ENCODE measurements at regions not wholly inside any gene's neighbourhood (a gene's known extent, or its start where the extent isn't known, plus 50 kb on each side); places are given as distances from the start of the nearest gene placed in this dataset.

DNA sequence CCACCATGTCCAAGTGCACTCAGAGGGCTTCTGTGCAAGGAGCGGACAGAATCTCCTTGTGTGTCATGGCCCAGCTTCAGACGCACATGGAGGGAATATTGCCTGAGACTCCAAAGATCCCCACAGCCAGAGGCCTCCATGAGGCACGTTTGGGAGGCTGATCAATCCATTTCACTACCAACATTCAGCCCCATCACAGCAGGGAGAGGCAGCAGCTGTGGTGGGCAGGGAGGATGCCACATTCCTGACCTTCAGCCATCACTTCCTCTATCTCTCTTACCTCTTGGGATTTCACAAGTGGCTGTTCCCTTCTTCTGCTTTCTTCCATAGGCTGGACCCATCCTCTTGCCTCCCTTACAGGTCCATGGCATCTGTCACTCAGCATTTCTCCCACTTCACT is 82.4 kb upstream of the MBNL2 start:
- no peak for DNase-seq

DNA sequence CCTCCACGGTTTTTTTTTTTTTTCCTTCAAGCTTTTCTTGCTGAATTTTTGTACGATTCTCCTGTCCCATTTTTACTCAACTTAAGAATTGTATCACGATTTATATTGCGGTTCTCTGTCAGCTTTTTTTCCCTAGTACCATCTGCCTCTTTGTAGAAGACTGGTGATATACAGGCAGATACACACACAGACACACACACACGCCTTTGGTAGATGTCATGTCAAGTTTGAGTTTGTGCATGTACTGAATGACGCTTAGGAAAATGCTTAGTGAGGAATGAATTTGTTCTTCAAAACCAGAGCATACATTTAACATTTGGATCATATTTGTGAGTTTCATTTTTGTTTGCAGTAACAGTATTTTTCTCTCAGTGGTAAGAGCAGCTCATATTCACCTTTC is 82.0 kb upstream of the MBNL2 start:
- DNase-seq = no peak

DNA sequence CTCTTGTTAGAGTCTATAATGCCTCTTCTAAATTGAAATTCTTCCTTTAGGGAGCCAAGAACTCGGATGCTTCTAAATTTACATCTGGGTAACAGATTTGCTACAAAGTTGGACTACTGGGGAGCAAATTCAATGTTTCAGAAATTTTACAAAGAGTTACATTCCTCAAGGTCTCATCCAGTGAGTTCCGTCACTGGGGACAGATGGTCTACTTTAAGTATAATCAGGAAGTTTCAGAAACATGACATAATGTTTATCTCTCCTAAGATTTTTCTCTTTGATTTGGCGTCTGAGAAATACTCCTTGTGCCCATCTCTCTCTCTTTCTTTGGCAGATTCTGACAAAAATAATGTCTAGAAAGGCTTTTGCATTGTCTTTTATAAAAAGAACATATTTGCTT is 81.5 kb upstream of the MBNL2 start:
- DNase-seq = no peak

DNA sequence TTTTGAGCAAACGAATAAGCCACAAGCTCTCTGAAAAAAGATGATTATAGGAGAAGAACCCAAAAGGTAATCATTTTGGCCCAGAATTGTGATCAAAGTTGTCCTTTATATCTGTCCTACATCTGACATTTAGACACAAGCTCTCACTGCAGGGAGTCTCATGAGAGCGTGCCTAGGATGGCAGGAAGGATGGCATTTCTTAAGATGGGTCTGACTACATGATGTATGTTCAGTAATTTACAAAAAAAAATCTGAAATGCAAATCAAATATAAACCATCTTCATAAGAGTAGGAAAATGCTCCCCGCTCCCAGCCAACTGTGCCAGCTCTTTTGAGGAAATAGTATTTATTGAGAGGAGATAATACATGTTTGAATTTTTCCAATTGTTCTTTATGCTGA is 81.0 kb upstream of the MBNL2 start:
- no peak for DNase-seq

DNA sequence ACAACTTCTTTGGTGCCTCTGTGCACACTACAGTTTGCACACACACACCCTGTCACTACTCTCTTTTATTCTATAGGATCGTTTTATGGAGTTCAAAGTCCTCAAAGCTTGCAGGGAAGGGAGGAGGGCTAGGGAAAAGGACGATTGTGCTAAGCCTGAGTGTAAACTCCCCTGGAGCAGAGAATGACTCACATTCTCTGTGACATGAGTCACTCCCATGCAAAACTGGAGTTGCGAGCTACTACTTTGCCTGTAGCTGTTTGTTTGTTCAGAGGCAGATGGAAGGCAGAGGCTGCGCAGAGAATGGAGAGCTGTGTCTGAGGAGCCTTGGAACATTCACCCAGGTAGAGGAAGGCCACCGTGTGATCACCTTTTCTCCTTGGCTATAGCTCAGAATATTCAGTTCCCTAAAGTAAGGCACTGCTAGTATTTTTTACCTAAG is 80.5 kb upstream of the MBNL2 start:
- no peak for DNase-seq

DNA sequence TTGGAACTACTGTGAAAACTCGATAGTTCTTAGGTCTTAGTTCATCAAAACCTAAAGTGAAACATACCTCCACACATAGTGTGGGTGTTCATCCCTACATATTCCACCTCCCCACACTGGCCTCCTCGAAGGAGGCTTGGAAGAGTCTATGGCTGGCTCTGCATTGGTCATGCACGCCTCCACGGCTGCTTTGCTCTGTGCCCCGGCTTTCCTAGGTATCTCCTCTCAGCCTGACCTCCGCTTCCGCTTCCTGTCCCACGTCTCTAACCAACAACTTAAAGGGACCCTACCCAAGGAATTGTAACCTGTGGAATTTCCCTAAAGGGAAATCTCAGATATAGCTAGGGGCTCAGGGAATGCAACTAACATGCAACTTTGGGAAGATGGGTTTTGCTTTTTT is 79.7 kb upstream of the MBNL2 start:
- DNase-seq = no peak

DNA sequence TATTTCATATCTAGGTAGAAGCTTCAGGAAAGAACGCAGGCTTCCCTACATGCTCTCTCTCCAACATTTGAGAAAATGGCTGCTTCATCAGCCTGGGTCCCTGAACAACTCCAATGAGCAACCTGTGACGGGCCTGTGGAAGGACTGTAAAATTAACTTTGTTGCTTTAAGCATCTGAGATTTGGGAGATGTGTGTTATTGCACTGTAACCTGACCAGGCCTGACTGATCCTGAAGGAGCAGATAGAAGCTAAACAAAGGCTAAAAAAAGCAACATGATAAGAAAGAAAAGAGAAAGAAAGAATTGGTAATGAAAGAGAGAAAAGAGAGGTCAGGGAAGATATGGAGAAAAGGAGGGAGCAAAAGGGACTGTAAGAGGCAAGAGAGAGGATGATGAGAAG is 77.1 kb upstream of the MBNL2 start:
- DNase-seq = no peak

DNA sequence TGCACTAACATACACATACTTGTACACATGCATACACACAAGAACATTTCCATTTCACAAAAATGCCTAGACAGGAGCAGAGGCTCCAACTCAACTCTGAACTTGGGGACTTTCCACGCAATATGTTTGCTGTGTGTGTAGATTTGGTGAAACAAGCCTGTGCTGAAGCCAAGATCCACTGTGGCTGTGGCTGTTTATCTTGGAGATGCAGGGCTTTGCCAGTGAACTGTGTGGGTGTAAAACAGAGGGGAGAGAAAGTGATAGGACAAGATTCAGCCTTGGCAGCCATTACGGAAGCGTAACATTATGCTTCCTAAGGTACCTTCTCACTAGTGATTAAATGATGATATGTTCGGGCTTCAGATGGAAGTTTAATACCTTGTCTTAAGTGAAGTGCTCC is 73.2 kb upstream of the MBNL2 start:
- no peak for DNase-seq

DNA sequence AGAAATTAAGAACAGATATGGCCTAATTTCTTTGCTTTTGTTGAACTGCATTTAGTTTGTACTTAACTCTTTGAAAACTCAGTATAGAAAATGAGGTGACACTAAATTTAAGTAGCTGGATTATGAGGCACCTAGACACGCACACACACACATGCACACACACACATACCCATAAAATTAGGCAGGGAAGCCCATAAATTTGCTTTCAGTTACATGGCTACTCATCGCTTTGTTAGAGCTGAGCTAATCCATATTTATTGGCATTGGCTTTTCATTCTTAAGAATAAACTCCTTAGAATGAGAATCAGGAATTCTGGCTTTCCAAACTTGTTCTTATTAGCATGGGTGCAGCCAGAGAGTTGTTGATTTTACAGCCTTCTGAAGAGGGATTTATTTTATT is 61.7 kb upstream of the MBNL2 start:
- no peak for DNase-seq

DNA sequence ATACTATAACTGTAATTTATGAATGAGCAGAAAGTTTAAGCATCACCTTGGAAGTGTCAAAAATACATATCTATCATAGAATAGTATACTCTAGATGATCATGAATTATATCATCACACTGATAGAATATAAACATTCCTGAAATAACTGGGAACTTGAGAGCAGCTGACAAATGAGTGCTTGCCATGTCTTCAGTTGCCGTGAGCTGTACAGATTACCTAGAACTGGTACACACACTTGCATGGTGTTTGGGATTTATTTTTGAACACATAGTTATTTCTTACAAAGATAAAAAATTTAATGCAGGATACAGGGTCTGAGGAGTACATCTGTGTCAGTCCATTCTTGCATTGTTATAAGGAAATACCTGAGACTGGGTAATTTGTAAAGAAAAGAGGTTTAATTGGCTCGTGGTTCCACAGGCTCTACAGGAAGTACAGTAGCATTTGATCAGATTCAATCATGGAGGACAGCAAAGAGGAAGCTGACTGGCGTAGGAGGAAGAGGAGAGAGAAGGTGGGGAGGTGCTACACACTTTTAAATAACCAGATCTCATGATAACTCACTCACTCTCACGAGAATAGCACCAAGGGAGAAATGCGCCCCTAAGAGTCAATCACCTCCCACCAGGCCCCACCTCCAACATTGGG is 60.4 kb upstream of the MBNL2 start:
- DNase-seq = no peak

DNA sequence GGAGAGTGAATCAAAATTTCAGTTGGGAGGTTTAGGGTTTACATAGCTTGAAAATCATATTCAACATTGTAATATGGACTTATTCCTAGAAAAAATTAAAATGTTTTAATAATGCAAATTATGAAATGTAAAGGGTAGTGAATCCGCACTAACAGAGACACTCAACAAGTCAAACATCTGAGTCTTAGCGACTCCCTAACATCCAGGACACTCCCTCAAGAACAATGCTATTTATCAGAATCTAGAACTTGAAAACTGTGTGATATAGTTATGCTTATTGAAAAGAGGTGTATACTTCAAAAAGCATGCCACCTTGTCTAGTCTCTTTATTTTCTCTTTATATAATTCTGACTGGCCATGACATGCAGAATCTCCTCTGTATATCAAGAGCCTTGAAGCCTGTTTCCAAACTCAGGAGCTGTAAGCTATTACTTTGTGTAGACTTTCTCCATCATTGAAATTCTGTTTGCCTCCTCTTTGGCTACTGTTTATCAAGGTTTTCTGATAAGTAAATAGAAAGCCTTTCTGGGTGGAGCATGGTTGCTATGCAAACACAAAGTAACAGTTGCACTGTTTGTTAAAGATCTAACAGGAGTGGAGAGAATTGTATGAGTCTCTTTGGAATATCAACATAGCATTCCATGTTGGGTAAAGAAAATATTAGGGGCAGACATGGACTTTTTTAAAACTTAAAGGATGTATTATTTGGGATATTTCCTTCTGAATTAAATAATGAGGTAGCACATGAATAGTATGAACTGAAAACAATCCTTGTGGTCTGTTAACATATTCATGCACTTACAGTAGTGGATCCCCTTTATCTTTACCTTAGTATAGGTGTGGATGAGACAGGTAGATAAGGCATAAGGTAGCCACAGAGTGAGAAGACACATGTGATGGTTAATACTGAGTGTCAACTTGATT is 56.4 kb upstream of the MBNL2 start:
- DNase-seq = no peak

DNA sequence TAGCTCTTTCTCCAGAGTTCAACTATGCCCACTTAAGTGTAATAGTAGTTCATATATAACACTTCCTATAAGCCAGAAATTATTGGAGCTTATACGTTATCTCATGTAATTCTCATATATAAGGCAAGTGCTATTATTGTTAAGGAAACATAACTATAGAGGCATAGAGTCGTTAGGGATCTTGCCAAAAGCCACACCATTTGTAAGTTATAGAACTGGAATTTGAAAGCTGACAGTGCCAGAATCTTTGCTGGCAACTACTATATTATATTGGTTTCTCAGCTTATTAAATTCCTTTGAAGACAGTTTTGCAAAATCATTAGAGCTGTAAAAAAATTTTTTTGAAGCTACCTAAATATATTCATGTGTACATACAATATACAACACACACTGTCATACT is 51.0 kb upstream of the MBNL2 start:
- no peak for DNase-seq

Data from NCI-H524 (cell line).